ENCODE measurements at regions not wholly inside any gene's neighbourhood (a gene's known extent, or its start where the extent isn't known, plus 50 kb on each side); places are given as distances from the start of the nearest gene placed in this dataset.

- Histone ChIP-seq H3K4me2 (no peak overlapping the region), H3K36me3 (replicated peaks in 1 of 2; ENCODE audit: control insufficient read depth in 1 of 2, insufficient read depth in 2 of 2, low read length in 1 of 2) (no peaks in the 10 kb centered on the region), H4K20me1 (ENCODE audit: insufficient read depth) (no peaks in the 10 kb centered on the region), H3K9me3 (no peaks in the 10 kb centered on the region), H3K9me2 (no peaks in the 10 kb centered on the region), H3K4me1 (ENCODE audit: control insufficient read depth in 1 of 2, insufficient read depth in 2 of 2, low read depth in 1 of 2, low read length in 1 of 2) (peaks cover 0 to 19% of the 10 kb centered on the region in 2 experiments; a peak in 2 of 4 replicates), H3K9ac (no peak overlapping the region), H2AFZ (ENCODE audit: low read depth) (no peak overlapping the region), H3F3A (replicated peaks; ENCODE audit: insufficient read depth) (no peaks in the 10 kb centered on the region), H3K79me2 (ENCODE audit: insufficient read depth) (no peaks in the 10 kb centered on the region), H3K4me3 (ENCODE audit: low read depth in 2 of 2, low read length in 1 of 2) (no peak overlapping the region), H3K27ac (ENCODE audit: low read depth in 2 of 2, low read length in 1 of 2) (no peak overlapping the region), H3K27me3 (ENCODE audit: insufficient read depth) (no peaks in the 10 kb centered on the region)
- POLR2A ChIA-PET, result no interaction called here
- no peak for DNase-seq
- 11% methylated on average over 4 of the region's 4 CpGs for WGBS (ENCODE audit: low lambda C conversion rate)
- TF ChIP-seq CTCF (IDR thresholded peaks at IDR 0.05), result no peak
- no peak for TF ChIP-seq MXI1 (IDR thresholded peaks at IDR 0.05; ENCODE audit: low read depth, low read length)
- TF ChIP-seq EP300 (IDR thresholded peaks at IDR 0.05; ENCODE audit: borderline replicate concordance in 1 of 2, low read depth in 1 of 2, low read length in 1 of 2), result no peak
- no peak for TF ChIP-seq USF2 (IDR thresholded peaks at IDR 0.05; ENCODE audit: borderline replicate concordance, low read depth, low read length)
- no peak for TF ChIP-seq FOSL2 (IDR thresholded peaks at IDR 0.05; ENCODE audit: borderline replicate concordance, low read depth)
- no peak for TF ChIP-seq RXRA (IDR thresholded peaks at IDR 0.05; ENCODE audit: borderline replicate concordance, low read depth)
- TF ChIP-seq, protein P1, sequence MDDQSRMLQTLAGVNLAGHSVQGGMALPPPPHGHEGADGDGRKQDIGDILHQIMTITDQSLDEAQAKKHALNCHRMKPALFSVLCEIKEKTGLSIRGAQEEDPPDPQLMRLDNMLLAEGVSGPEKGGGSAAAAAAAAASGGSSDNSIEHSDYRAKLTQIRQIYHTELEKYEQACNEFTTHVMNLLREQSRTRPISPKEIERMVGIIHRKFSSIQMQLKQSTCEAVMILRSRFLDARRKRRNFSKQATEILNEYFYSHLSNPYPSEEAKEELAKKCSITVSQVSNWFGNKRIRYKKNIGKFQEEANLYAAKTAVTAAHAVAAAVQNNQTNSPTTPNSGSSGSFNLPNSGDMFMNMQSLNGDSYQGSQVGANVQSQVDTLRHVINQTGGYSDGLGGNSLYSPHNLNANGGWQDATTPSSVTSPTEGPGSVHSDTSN (IDR thresholded peaks at IDR 0.05), result no peak
- TF ChIP-seq TEAD4 (IDR thresholded peaks at IDR 0.05; ENCODE audit: borderline replicate concordance, insufficient read depth), result no peak
- TF ChIP-seq ELF1 (IDR thresholded peaks at IDR 0.05), result no peak
- TF ChIP-seq, protein P2, sequence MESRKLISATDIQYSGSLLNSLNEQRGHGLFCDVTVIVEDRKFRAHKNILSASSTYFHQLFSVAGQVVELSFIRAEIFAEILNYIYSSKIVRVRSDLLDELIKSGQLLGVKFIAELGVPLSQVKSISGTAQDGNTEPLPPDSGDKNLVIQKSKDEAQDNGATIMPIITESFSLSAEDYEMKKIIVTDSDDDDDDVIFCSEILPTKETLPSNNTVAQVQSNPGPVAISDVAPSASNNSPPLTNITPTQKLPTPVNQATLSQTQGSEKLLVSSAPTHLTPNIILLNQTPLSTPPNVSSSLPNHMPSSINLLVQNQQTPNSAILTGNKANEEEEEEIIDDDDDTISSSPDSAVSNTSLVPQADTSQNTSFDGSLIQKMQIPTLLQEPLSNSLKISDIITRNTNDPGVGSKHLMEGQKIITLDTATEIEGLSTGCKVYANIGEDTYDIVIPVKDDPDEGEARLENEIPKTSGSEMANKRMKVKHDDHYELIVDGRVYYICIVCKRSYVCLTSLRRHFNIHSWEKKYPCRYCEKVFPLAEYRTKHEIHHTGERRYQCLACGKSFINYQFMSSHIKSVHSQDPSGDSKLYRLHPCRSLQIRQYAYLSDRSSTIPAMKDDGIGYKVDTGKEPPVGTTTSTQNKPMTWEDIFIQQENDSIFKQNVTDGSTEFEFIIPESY (IDR thresholded peaks at IDR 0.05; ENCODE audit: borderline replicate concordance, low read depth), result no peak
- no peak for TF ChIP-seq CHD2 (IDR thresholded peaks at IDR 0.05; ENCODE audit: low read length, partially characterized antibody)
- TF ChIP-seq, protein P3, sequence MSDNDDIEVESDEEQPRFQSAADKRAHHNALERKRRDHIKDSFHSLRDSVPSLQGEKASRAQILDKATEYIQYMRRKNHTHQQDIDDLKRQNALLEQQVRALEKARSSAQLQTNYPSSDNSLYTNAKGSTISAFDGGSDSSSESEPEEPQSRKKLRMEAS (IDR thresholded peaks at IDR 0.05; ENCODE audit: low read depth), result no peak
- TF ChIP-seq FOXM1 (IDR thresholded peaks at IDR 0.05; ENCODE audit: low read depth), result no peak
- TF ChIP-seq GABPA (IDR thresholded peaks at IDR 0.05; ENCODE audit: low read depth), result no peak
- no peak for TF ChIP-seq TAF1 (IDR thresholded peaks at IDR 0.05; ENCODE audit: borderline replicate concordance, low read depth, low read length)
- TF ChIP-seq REST (IDR thresholded peaks at IDR 0.05; ENCODE audit: low read depth, low read length), result no peak
- TF ChIP-seq POLR2AphosphoS5 (IDR thresholded peaks at IDR 0.05; ENCODE audit: low read depth, low read length), result no peak
- CTCF ChIA-PET, result interaction anchor here (1.0 to 1.2 kb wide), 3 partner anchors 12 to 146 kb away, joined by 3 to 6 read pairs (median 3); no protein-coding TSS in a partner anchor
These were observed 106.5 kb downstream of the CDH26 start for GRCh38 chr20:60064554-60065196.

All from SK-N-SH (cell line).